GM18870 (cell line): ENCODE measurements at regions not wholly inside any gene's neighbourhood (a gene's known extent, or its start where the extent isn't known, plus 50 kb on each side); places are given as distances from the start of the nearest gene placed in this dataset.

Experiments
- ATAC-seq: cut with Tn5 transposase; IDR thresholded peaks from one replicate; pipeline ENCODE4 v1.9.1; 2021; ENCODE audit warnings: moderate library complexity; ENCODE audit not compliant: unreplicated experiment

DNA sequence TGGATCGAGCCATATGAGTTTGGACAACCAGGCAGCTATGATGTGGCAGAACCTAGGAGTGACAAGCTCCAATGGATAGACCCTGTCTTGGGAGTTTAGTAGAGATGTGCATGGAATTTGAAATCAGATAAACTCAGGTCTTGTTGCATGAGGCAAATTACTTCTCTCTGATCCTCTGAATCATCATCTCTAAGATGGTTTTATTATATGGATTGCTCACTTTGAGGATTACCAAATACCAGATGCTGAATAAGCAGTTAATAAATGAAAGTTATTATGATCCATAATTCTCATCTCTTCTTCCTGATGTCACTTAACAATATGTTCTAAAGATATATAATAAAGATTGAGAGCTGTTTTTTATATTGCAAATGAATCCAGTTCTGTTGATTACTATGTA lies 622.2 kb downstream of the NTRK3 start:
- no peak for ATAC-seq

DNA sequence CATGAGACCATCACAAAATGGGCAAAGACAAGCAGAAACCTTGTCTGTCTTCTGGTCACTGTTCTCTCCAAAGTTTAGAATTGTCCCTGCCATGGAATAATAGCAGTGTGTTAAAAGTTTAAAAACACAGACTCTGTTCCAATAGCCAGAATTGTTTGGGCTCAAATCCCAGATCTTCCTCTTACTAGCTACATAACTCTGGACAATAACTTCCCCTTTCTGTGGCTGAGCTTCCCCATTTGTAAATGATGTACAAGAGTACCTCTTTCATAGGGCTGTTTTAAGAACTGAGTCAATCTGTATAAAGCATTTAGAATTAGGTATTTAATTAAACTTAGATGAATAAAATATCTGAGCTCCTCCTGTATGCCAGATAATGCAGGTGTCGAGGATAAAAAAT lies 623.0 kb downstream of the NTRK3 start:
- no peak for ATAC-seq

DNA sequence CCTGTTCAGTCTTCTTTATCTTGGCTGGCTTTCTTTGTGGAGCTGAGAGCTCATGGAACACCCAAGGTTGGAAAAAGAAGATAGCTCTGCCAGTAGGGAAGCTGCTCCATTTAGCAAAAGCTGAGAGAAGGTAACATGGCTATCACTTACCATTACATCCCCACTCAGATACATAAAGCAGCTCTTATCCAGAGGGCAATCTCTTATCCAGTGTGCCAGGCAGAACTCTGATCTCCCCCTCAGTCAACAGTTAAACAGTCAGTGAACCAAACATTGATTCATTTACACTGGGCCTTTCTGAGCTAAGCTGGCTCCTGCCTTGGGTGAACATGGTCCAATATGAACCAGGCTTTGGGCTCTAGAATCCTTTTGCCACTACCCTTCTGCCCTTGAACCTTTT lies 624.2 kb downstream of the NTRK3 start:
- ATAC-seq = no peak

DNA sequence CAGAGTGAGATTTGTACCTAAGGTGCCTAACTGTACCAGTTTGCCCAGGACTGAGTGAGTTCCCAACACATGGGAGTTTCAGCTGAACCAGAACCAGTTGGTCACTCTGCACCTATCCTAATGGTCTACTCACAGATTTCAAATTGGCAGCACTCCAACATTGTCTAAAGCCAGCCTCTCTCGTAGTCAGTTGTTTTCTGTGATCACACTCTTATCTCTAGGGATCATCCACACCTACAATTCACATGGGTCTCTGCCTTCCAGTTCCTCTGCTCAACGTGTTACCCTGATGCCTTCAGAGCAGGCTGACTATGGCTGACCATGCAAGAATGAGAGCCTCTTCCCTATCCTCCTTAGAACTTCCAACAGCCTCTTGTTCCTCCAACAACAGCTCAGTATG lies 624.8 kb downstream of the NTRK3 start:
- no peak for ATAC-seq

DNA sequence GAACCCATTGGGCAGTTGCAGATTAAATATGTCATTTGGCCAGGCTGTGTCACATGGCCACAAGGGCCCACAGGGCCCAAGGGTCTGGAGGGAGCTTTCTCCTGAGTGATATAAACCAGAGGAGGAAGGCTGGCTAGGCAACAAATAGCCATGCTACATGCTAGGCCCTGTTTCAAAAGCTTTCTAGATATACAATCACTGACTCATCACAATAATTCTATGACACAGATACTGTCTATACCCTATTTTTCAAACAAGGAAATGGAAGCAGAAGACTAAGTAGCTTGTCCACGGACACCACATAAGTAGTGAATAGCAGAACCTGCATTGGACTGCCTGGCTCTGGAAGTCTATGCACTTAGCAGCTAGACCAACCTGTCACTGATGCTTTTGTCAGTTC lies 625.4 kb downstream of the NTRK3 start:
- ATAC-seq = no peak

DNA sequence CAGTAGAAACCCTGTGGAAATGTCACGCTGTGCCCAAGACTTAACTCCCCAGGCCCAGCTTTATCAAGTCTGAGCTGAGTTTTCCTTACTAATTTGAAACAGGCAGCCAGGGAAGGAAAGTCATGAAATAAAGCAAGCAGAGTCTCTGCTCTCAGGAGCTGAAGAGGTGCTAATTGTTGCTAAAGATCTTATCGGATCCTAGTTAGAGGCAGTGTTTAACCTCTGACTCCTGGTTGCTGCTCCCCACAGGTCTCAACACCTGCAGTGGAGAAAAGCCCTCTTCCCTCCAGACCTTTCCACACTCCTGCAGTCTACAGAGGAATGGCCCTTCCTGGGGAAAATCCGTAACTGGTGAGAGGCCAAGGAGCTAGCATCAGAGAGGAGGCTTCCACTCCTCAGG lies 628.2 kb downstream of the NTRK3 start:
- no peak for ATAC-seq

DNA sequence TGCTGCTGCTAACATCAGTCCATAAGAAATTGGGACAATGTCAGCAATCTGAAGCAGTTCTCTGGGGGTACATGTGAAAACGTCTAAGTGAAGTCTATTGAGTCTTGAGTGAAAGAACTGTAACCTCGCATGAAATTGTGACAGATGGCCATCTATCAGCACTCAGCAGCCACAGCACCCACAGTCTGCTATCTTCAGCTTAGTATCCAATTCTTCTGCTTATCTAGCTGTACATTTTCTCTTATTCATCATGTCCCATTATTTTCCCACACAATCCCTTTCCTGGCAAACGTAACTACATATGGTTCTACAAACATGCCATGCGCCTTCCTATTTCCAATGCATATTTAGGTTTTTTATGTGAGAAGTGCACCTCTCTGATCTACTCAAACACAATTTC lies 629.7 kb downstream of the NTRK3 start:
- ATAC-seq = no peak

DNA sequence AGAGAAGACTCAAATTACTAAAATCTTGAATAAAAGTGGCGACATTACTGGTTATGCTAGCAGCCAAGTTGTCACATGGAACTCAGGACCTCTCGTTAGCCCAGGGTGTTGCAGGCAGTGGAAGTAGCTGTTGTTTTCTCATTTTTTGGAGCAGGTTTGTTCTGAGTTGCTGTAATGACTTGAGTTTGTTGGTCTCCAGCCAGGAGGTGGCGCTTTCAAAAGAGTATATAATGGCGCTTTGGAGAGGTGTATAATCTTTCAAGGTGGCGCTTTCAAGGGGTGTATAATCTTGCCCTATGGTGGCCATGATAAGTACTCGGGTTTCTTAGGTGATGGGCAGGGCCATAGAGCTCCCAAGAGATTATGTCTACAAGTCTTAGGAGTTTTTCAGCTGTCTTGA lies 632.7 kb downstream of the NTRK3 start:
- no peak for ATAC-seq

DNA sequence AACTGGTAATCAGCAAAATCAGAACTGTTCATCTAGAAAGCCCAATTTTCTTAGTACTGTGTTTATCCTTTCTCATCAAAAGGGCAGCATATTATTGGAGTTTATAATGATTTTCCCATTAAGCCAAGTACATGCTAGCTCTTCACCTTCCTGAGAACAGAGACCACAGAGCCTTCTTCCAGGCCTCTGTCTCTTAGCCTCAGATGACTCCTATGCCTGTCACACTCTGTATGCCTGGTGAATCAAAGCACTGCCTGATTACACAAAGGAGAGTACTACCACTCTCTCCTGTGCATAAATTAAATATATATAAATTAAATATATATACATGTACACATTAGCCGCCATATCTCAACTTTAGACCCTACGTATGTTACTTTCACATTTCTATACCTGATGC lies 636.1 kb downstream of the NTRK3 start:
- ATAC-seq = no peak

DNA sequence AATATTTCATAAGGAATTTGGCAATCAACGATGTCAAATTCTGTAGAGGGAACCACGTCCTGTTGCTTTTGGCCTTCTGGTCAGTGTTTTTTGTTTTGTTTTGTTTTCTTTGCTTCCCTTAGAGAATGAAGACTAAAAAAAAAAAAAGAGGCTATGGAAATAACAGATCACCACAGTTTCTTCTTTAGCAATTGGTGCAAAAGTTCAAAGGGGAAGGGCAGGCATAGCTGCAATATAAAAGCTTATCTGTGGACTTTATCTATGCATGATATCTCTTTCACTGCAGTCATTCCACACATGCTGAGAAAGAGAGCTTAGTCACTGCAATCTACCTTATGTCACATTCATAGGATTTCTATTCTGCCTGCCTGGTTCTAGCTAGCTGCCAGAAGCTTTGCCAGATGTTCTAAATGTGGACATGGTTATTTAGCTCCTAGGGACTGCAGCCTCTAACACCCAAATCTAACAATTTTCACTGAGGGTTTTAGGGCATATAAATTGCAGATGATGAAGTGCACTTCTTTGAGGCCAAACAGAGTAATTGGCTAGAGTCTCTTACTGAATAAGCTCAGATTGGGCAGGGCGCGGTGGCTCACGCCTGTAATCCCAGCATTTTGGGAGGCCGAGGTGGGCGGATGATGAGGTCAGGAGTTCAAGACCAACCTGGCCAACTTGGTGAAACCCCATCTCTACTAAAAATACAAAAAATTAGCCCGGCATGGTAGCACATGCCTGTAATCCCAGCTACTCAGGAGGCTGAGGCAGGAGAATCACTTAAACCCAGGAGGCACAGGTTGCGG lies 637.2 kb downstream of the NTRK3 start:
- no peak for ATAC-seq

DNA sequence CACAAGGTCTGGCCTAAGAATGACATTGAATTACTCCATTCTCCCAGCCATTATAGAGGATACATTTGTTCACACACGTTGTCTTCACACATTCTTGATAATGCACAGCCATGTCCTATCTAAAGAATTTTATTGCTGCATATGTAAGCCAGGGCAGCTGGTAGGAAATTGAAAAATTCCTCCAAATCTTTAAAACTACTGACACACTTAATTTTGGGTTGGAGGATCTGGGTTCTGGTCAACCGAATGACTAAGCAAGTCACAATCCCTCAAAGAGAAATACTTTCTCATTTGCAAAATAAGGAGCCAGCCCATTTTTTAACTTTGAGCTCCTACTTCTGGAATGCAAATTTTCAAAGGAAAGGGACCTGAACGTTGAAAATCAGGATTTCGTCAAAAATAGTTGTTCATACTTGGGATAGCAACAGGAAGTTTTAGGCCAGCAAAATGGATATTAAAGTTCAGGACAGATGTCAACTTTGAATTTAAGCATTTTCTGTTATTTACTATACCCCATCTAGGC lies 638.3 kb downstream of the NTRK3 start:
- no peak for ATAC-seq

DNA sequence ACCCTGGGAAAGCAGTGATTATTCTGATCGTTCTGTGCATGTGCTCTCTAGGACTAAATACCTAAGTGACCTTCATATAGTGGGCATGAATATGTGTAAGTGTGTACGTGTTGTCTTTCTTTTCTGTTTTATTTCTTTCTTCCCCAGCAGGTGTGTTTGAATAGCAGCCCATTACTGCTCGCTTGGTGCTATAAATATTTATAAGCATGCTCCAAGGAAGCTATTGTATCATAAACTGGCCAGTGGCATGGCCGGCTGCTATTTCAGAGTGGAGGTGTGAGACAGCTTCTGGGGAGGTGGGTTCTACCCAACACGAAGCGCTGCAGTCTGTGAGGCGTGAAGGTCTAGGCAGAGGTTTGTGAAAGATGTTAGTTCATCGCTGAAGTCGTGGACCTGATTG lies 641.8 kb downstream of the NTRK3 start:
- ATAC-seq = no peak

DNA sequence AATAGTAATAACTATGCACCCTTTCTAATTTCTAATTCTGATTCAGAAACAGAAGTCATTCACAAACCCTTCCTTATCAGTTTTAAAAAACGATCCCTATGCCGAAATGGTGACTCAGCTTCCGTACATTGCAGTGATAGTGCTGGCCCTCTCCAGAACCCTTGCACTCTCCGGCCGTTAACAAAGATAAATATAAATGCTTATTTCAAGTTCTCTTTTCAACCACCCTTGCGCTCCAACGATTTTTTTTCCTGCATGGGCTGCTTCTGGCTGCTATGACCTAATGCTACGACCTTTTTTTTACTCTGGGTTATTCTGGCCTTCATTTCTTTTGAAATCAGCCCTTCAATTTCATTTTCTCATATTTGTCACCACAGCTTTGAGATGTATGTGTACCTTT lies 646.2 kb downstream of the NTRK3 start:
- no peak for ATAC-seq

DNA sequence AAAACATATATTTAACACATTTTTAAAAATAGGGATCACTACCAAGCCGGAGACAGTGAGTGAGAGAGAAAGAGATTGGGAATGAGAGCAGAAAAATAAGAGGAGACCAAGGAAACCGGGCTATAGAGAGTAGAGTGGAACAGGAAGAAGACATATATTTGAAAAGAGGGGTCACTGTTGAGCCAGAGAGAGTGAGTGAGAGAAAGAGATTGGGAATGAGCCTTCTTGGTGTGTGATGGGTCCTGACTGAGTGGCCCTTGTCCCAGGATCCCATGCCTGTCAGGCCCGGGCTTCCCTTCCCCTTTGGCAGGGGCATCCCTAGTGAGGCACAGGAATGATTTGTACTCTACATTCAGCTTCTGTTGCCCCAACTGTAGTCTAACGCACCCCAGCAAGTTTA lies 646.6 kb downstream of the NTRK3 start:
- ATAC-seq = no peak

DNA sequence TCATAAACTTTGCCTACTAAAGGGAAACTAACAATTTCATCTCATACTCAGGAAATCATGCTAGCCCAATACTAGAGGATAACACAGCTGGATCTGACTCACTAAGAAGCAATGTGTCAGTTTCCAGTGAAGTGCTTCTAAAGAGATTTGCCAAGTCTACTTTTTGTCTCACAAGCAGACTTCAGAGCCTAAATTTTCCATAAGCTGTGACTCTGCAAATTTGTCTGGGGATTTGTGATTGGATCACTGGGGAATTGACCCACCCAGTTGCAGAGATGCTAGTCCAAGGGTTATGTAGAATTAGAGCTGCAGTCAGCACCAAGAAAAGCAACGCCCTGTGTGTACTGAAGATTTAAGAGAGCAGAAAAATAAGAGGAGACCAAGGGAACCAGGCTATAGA lies 647.1 kb downstream of the NTRK3 start:
- no peak for ATAC-seq

DNA sequence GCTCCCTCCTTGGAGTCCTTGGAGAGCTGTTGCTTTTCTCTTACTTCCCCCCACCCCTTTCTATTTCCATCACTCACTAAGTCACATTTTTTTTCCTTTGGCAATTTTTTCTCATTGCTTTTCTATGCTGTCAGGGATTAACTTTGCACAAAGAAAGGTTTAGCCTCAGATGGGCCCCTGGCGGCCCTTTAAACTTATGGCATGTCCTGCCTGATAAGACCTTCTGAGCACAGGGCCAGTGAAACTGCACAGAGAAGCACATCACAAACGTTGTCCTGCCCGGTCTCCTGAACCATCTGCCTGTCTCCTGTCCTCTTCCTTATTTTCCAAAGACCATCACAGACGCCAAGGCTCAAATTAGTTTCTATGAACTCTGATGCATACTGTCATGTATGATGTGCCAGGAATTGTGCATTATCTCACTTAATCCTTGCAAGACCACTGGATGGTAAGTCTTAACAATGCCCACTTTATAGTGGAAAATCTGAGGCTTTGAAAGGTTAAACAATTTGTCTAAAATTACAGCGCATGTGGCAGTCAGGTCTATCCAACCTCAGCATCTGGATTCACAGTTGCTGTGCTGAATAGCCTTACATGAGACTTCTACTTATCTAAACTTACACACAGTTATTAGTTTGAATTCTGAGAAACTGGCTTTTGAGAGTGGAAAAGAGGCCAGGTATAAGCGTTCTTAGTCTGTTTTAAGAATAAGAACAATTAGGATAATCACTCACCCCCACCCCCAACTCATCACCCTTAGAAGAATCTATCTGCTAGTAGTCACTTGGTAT lies 648.1 kb downstream of the NTRK3 start:
- ATAC-seq = no peak

DNA sequence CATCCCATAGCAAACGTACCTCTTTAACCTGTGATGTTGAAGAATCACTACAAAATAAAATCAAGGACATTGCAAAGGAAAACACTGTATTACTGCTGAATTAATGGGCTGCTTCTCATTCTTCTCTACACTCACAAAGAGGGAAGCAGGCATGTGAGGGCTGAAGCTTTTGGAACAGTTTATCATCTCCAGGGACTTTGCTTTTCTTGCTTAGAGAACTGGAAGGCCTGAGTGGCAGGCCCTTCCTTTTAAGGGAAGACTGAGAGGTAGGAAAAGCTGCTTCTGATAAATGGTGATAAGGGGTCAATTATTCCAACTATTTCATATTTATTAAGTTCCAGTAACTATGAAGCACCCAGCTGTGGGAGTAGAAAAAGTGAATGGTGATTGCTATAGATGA lies 649.6 kb downstream of the NTRK3 start:
- no peak for ATAC-seq

DNA sequence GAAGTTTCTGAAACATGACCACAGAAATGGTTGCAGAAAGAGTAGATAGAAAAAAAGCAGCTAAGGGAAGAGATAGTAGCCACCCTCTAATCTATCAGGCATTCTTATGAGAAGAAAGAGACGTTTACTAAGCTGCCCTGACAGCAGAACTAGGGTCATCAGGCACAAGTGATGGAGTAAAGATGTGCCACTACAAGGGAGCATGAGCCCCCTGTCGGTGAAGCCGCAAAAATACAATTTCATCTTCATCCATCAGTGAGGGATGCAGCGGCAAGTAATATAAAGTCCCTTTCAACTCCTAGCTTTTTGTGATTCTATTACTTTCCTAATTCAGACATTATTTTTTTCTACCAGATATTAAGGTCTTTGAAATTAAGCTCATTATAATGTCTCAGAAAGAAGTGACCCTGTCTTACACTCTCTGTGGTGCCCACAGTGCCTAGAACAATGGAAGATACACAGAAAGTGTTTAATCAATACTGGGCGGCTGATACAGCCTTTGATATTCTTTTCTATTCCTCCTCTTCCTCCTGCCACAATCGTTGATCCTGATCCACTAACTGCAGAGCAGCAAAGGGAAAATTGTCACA lies 651.6 kb downstream of the NTRK3 start:
- ATAC-seq = no peak

DNA sequence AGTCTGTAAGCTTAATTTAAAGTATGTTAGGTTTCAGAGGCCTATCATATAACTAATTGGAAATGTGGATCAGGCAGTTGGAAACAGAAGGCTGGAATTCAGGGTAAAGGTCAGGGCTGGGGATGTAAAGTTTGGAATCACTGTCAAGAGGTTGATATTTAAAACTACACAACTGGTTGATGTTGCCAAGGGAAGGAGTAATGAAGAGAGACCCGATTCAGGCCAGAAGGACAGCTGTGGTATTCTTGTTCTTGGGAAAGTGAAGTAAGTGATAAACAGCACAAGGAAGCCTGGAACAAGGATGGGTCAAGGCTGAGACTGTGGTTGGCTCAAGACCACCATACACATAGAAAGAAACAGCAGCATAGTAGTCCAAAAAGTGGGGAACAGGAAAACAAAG lies 654.2 kb downstream of the NTRK3 start:
- ATAC-seq = no peak

DNA sequence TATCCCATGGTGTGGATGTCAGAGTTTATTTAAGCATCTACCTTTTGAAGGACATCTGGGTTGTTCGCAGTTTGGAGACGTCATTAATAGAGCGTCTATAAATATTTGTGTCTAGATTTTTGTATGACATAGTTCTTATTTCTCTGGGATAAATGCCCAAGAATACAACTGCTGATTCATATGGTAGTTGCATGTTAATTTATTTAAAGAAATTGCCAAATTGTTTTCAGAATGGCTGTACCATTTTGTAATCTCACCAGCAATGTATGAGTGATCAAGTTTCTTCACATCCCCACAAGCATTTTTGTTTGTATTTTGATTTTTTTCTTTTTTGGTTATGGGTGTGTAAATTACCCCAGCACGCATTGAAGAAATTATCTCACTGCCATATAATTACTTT lies 656.9 kb downstream of the NTRK3 start:
- ATAC-seq = no peak

DNA sequence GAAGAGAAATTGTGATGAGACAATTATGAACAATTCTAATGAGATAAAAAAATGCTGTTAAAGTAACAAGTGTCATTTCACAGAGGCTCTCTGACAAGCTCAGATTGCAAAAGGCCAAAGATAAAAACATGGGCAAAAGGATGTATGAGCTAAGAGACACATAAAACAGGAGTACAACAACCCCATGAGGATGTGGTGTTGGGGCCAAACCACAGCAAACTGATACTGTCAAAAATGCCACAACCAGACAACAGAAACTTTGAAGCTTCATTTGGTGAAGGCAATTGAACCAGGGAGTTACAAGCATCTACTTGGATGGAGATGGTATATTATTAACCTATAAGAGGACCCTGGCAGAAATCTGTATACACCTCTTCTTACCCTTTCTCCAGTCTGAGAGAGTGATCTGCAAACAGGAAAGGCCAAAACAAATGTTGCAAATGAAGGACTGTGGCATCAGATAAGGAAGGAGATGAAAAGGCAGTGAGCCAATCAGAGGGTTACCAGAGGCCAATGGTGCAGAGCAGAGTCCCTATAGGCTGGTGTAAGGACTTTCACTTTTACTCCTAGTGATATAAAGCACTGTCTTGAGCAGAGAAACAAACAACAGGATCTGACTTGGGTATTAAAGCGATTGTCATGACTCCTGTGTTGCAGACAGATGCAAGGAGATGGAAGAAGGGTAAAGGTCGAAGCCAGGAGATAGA lies 659.0 kb downstream of the NTRK3 start:
- no peak for ATAC-seq
